CD4-positive, alpha-beta T cell treated with Interleukin-4 for 1 hour (primary cell): ENCODE measurements at regions not wholly inside any gene's neighbourhood (a gene's known extent, or its start where the extent isn't known, plus 50 kb on each side); places are given as distances from the start of the nearest gene placed in this dataset.
A peak's percentile ranks its signal among the peaks of the same experiment; 100 is the strongest.
"Not testable (repeated sequence)": the region's sequence is repeated elsewhere in the genome, so short reads cannot be mapped to it uniquely, and the experiment has no call there.

Source experiments
- DNase-seq, 2 donors: peaks; one replicate each; pipeline ENCODE4 v3.0.0-alpha.2; 2020 to 2022

DNA sequence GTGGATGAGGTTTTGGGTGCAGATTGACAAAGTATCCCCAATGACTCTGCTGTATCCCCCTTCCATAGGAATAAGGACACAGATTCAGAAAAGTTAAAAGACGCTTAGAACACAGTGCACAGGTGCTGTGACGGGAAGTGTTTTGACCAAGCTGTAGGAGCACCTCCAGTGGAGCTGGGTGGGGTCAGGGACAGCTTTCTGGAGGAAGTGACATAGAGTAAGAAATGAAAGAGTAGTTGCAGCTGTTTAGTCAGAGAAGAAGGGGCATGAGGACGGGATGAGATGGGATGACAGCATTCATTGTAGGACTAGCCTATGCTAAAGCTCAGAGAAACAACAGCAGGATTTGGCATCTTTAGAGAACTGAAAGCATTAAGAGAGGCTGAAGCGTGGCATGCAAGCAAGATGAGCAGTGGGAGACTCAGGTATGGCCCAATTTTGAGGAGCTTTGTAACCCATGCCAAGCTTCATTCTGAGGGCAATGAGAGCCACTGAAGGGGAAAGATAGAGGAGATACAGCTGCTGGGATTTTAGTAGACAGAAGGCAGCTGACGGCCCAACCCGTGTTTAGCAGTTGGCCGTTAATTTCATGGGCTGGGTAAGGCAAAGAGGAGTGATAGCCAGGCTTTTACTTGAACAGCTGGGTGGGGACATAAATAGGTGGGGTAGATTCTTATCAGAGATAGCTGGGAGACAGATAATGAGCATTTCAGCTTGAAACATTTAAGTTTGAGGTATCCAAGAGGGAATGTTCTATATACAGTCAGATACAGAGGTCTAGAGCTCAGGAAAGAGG lies 131.8 kb upstream of the KRAS start:
- DNase-seq = peak; percentile 33 to 36

DNA sequence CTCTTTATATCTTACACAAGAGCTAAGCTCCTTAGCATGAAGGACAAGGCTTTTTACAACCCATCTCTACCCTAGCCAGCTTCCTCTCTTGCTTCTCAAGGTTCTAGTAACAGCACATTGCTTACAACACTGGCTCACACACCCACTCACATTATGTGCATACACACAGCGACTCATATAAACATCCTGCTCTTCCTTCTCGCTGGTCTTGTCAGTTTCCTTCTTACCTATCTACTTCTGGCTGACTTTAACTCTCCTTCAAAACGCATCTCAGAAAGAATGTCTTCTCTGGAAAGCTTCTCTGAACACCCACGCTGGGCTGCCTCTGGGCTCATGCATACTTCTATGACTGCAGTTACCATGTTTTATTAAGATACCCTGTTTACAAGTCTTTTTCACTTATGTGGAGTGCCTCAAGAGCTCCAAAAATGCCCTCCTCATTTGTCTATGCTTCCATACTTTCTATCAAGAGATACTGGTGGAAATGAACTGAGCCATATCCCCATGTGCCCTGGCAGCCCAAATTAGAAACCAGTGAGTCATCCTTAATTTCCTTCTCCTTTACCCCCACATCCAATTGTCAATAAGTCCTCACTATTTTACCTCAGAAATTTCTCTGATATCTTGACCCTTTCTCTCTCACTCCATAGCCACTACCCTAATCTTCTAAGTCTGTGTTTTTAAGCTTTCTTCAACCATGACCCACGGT lies 126.9 kb upstream of the KRAS start:
- peak; percentile 51 to 61 for DNase-seq

DNA sequence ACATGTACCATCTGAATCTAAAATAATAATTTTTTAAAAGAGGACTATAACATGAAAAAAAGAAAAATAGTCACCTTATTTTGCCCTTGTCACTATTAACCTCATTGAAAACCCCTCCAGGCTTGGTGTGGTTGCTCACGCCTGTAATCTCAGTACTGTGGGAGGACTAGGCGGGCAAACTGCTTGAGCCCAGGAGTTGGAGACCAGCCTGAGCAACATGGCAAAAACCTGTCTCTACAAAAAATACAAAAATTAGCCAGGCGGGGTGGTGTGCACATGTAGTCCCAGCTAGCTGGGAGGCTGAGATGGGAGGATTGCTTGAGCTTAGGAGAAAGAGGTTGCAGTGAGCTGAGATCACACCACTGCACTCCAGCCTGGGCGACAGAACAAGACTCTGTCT lies 126.3 kb upstream of the KRAS start:
- no peak for DNase-seq

DNA sequence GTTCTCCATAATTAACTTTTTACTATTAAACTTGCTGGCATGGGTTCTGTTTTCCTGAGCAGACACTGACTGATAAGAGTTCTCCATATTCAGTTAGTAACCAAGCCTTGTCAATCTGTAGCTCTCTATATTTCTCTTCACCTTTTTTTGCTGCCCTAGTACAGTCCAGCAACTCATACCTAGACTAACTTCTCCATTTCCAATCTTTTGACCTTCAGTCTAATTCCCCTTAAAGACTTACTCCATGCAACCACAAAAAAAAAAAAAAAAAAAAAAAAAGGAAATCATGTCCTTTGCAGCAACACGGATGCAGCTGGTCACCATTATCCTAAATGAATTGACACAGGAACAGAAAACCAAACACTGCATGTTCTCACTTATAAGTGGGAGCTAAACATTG lies 125.7 kb upstream of the KRAS start:
- no peak for DNase-seq

DNA sequence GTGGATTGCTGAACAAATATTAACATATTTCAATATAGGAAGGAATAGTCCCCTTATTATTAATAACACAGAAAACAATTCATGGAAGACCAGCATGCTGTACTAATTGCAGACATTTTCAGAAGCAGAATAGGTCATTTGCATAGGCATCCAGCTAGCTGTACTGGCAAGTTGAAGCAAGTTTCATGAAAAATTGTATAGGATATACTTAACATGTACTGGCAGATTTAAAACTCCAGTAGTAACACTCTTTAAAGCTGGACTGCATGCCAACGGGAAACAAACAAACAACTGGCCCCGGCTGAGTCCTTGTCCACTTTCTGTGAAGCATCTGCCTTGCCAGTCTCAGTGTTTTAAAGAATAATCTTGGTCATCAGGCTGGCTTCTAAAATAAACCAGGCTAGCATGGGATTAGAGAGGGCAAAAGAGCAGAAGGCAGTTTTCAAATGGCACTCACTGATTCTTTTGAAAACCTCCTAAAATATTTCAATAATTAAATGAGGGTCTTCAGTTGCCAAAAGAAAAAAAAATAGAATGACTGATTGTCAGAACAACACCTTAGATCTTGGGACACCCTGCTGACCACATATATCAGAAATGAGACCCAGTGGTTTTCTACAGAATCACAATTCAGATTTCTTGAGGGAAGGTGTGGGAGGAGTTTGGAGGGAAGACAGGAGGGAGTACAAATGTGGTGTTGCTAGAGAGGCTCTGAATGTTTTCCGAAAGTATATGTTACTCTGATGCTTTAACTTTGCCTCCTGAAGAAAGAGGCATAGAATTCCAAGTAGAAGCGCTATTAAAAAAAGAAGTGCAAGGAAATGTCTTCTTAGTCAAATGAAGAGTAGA lies 122.5 kb upstream of the KRAS start:
- DNase-seq = no peak

DNA sequence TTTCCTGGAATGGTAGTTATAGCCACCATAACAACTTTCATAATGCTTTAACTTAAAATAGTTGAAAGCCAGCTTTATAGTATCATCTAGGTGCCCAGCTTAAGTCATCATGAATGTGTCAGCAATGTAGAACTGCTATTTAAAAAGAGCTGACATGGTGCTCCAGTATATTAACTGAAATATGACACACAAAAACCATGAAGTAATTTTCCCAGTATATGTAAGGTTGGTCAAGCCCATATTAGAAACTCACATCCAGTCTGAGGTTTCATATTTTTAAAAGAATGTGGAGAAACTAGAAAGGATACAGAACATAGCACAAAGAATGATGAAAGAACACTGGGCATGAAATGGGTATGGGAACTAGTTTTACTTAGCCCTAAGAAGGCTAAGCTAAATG lies 121.3 kb upstream of the KRAS start:
- DNase-seq = no peak

DNA sequence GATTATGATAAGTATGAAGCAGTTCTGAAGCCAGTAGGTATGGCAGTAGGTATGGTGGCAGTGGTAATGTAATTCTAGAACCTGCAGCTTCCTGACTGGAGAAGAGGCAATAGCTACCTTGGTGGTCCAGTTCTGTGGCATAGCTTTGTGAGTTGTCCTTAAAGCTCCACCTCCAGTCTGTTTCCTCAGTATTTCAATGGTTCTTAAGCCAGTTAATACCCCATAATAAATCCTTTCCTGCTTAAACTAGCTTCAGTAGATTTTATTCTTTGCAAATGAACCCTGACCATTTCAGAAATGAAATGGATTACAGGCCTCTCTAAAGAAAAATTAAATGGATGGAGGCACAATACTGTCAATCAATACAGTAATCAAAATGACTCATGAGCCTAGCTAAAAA lies 117.8 kb upstream of the KRAS start:
- no peak for DNase-seq

DNA sequence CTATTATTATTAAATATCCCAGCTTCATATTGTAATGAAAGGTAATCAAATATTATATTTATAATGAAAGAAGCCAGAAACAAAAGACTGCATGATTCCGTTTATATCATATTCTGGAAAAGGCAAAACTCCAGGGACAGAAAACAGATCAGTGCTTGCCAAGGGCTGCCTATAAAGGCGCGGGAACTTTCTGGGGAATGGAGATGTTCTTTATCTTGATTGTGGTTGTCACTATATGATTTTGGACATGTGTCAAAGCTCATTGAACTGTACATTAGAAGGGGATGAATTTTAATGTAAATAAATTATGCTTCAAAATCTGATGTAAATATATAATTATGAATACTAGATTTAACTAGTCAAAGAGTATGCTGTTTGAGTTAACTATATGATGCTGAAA lies 115.4 kb upstream of the KRAS start:
- DNase-seq = no peak

DNA sequence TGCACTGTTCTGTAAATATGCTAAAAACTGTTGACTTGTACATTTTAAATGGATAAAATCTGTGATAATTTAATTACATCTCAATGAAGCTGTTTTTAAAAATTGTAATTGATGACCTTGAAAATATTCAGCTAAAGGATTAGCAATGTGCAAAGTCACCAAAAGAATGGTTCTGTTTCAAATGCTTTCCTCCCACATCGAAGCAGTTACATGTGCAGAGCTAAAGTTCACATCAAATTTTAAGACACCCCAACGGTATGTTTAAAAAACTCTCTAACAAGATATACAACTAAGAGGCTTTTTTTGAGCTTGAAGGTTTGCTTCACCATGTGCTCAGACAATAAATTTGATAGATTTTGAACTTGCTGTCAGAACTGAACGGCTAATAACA lies 114.6 kb upstream of the KRAS start:
- DNase-seq = no peak

DNA sequence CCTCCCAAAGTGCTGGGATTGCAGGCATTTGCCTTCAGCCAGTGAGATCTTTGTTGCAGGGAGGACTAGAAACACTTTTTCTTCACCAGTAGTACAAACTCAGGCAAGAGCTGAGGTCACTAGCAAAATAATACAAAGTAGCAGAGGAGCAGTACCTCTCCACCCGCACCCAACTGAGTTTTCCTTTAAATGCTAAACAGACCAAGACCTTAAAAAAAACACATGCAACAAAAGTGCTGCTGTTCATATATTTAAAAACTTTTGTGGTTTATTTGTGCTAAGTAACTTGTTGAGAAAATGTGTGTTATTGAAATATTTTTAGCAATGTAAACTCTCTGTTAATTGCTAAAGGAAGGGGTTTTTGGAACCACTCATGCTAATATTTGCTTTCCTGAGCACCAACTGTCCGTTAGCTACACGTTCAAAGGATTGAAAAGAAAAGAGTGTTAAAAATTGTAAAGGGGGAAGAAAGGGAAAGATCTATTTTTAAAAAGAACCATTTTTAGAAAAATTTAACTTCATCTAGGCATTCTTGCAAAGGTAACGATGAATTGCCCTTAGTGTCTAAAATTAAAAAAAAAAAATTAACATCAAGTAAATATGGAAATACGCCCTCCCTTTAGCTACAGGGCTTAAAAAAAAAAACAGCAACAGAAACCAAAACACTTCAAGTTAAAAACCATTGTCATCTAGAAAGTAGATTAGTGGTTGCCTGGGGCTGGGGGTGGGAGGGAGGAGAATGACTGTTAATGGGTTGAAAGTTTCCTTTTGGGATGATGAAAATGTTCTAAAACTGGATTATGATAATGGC lies 114.0 kb upstream of the KRAS start:
- peak in 1 of 2 donors; percentile 32 for DNase-seq

DNA sequence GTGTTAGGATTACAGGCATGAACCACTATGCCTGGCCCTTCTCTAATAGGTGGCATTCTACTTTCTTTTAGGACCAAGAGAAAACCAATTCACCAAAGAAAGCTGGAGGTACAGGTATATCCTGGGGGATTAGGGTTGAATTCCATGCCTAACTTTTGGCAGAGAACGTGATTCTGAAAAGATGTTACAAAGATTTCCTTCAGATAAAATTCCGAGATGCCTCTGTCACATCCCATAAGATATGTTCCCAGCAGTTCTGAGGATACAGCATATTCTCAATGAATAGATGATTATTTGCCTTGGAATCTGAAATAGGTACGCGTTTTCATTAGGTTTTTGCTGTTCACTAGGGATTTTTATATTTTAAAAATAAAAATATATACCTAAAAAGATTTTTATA lies 111.9 kb upstream of the KRAS start:
- no peak for DNase-seq

DNA sequence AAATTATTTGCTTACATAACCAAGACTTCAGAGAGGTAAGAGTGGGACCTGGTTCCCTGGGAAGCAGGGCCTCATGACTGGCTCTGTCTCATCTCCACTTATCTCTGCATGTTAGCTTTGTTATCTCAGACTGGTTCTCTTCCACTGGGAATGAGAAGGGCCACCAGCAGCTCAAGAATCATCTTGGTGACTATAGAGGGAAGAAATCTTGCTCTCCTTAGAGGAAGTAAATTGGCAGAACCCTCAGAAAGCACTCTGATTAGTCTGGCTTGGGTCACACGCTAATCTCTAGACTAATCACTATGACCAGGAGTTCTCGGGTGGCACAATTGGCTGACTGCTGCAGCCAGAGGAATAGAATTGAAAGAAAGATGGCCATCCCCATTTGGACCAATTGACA lies 110.8 kb upstream of the KRAS start:
- DNase-seq = no peak

DNA sequence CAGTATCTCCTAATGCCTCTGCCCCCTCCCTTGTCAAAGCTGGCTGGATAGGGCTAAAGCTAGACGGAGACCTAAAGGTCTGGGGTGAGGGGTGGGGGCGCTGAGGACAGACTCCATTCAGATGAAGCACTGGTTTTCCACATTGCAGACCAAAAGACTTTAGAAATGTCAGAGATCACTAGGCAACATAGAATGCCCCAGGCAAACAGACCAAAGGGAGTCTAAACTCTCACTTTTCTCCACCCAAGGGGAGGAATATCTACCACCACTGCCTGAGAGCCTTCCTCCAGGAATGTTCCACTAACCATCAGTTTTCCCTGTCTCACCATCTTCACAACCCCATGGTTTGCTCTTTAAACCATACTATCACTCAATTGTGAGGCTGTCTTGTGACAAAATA lies 106.9 kb upstream of the KRAS start:
- no peak for DNase-seq

DNA sequence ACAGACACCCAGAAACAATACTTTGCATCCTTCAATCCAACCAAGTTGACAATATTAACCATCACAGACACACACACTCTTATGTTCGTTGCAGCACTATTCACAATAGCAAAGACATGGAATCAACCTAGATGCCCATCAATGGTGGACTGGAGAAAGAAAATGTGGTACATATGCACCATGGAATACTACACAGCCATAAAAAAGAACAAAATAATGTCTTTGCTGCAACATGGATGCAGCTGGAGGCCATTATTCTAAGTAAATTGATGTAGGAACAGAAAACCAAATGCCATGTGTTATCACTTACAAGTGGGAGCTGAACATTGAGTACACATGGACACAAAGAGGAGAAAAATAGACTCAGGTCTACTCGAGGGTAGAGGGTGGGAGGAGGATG lies 102.2 kb upstream of the KRAS start:
- not testable (repeated sequence) for DNase-seq

DNA sequence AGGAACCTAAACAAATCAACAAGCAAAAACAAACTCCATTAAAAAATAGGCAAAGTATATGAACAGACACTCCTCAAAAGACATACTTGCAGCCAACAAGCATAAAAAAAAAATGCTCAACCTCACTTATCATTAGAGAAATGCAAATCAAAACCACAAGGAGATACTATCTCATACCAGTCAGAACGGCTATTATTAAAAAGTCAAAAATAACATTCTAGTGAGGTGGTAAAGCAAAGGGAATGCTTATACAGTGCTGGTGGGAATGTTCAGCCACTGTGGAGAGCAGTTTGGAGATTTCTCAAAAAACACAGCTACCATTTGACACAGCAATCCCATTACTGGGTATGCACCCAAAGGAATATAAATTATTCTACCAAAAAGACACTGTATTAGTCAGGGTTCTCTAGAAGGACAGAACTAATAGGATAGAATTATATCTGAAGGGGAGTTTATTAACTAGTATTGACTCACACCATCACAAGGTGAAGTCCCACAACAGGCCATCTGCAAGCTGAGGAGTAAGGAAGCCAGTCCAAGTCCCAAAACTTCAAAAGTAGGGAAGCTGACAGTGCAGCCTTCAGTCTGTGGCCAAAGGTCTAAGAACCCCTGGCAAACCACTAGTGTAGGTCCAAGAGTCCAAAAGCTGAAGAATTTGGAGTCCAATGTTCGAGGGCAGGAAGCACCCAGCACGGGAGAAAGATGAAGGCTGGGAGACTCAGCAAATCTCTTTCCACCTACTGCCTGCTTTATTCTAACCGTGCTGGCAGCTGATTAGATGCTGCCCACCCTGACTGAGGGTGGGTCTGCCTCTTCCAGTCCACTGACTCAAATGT lies 101.6 kb upstream of the KRAS start:
- no peak for DNase-seq

DNA sequence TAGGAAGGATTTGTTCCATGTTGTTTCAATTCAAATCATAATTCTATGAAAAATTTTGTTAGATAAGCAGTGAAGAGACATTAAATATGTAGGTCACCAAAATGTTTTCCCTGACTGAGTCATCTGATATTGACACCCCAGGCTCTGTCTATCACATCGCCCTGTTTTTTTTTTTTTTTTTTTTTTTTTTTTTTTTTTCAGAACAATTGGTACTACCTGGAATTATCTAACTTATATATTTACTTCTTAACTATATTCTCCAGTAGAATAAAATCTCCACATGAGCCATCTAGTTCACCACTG lies 97.8 kb upstream of the KRAS start:
- DNase-seq = no peak

DNA sequence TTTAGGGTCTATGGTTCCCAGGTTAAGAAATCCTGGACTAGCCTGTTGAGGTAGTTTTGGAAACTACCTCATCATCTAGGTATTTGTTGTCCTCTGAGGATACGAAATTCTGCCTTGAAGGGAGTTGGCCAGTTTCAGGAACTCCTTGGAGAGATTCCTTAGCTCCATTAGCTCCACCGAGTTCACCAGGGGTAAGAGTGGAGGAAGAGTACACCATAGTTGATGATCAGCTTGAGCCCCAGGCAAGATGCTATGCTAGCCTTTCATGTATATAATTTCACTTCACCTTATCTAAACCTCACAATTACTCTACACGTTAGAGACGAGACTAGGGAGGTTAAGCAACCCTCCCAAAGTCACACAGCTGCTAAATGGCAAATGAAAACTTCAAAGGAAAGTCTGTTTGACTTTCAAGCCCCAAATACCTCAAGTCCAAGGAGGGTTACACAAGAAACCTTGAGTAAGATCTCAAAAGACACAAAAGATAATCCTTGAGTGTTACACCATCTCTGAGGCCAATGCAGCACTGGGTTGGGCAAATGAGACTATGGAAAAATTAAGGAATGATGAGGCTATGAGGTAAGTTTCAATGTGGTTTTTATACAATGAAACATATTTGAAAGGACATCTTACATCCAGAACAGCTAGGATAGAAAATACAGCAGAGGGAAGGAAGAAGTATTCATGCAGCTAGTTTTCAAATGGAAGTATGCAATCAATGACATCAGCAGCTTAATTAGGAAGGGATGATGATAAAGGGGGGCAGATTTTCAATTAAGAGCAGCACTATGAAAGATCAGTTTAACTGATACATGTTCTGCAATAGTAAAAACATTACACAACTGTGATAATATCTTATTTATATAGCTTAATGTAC lies 97.2 kb upstream of the KRAS start:
- no peak for DNase-seq

DNA sequence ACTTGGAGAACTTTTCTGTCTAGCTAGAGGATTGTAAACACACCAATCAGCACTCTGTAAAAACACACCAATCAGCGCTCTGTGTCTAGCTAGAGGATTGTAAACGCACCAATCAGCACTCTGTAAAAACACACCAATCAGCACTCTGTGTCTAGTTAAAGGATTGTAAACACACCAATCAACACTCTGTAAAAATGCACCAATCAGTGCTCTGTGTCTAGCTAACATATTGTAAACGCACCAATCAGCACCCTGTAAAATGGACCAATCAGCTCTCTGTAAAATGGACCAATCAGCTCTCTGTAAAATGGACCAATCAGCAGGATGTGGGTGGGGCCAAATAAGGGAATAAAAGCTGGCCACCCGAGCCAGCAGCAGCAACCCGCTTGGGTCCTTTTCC lies 91.1 kb upstream of the KRAS start:
- not testable (repeated sequence) for DNase-seq

DNA sequence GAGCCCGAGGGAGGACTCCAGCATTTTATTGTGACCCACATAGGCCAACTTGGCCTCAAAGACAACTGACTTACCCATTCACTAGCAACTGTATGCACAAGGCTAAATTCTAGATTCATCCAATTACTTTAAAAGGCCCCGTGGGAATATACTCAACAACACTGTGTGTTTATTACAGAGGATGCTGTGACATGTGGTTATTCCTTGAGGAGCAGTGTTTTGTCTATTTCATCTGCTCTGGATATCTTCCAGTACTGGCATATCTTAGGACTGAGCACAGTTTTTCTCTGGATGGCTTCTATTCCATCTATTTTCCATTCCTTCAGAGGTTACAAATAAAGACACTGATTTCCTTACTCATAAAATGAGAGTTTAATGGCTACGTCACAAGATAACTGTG lies 87.2 kb upstream of the KRAS start:
- no peak for DNase-seq

DNA sequence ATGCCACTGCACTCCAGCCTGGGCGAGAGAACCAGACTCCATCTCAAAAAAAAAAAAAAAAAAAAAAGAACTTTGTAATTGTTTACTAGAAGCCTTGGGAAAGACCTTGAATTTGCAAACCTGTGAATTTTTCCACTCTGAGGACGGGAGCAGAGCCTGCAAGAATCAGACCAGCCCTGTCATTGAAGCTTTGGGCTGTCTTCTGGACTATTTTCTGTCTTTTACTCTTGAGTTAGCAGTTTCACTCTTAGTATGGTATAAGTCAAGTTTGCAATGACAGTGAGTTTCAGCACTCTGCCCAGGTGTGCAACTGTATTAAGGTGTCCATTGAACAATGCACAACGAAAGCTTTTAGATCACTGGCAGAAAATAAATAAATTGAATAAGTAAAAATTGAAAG lies 81.4 kb upstream of the KRAS start:
- no peak for DNase-seq

DNA sequence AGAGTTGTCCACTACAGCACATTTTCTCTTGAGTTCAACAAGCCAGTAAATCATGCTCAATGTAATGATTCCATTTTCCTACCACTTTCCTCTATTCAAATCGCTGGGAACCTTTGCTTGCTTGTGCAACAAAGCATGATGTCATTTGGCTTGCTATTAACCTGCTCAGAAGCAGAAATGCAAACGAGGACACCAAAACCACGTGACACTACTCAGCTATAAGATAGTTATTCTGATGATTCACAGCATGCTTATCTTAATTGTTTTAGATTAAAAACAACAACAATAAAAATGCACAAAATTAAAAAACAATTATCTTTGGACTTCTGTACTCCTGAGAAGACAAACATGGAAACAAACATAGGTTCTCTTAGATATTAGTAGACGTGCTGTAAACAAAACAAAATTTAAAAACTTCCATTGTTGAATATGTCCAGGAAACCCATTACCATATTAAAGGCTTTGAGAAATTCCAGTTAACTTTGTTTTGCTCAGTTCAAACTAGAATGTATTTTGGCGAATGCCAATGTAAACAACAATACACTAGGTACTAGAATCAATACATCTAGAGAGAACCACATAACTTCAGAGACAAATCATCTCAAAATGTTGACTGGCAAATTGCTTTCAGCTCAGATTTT lies 77.5 kb upstream of the KRAS start:
- DNase-seq = no peak
